CD4-positive, alpha-beta T cell treated with Interleukin-4 for 1 hour (primary cell): ENCODE measurements at regions not wholly inside any gene's neighbourhood (a gene's known extent, or its start where the extent isn't known, plus 50 kb on each side); places are given as distances from the start of the nearest gene placed in this dataset.

ENCODE experiments used
- DNase-seq, 2 donors: peaks; one replicate each; pipeline ENCODE4 v3.0.0-alpha.2; 2020 to 2022

DNA sequence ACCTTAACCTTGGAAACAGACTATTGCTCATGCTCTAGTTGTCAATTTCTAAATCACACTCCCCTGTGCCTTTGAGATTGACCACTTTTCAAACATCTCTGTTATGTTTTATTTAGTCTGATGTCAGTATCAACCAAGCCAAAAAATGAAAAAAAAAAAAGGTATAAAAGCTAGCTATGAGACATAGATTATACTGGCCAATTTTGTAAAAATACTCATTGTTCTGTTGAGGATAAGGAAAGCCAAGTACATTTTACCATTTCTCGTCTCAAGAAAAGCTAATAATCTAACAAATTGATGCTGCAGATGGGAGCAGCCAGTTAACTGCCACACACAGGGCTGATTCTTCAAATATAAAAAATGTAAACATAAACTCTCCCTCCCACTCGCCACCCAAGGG, 572.6 kb upstream of the KLF12 start:
- DNase-seq: no peak

- no peak for DNase-seq
These were observed 571.2 kb upstream of the KLF12 start for GRCh38 chr13:74705438-74705837.

DNA sequence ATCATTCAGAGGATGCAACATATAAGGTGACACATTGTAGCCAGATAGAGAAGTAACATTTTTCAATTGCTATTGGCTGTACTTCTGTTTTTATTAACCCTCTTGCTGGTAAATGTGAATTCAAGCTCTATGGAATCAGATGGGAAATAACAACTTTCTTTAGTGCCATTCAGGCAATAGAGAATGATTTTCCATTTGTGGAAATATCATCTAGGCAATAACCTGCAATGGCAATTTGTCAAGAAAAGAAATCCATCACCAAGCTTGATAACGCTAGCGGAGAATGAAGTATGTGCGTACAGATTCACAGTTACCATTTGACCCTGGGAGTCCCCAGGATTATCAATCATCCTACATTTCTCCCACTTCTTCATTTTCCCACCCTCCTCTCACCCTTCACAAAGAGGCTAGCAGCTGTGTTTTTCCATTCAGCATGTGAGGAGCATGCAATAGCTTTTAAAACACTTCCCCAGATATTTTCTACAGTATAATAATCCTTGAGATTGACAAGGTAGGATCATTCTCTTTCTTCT, 569.7 kb upstream of the KLF12 start:
- DNase-seq: no peak

DNA sequence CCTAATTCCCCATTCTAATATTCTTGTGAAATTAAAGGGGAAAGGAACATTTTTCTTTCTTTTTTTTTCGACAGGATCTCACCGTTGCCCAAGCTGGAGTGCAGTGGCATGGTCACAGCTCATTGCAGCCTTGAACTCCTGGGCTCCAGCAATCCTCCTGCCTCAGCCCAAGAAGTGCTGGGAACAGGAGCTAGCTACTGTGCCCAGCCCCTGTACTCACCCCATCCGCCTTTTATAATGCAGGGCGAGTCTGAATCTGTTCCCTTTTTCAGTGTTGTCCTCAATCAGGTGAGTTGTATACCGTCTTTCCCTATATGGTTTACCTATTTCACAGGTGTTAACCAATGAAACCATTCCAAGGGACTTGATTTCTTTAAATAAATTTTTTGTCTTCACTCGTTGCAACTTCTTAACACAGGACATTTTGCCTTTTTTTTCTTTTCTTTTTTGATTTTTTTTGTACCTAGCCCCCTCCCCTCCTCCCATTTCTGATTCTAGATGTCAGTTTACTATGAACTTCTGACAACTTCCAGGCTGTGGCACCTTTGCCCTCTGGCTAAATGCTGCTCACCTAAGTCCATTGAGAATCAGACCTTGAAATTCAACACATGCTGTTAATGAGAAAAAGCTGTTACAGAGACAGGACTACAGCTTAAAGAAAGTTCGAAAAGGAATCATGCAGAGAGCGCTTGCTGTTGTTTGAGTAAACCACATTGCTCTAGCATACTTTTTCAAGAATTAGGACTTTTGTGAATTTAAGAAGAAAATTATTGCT, 562.1 kb upstream of the KLF12 start:
- DNase-seq: no peak

DNA sequence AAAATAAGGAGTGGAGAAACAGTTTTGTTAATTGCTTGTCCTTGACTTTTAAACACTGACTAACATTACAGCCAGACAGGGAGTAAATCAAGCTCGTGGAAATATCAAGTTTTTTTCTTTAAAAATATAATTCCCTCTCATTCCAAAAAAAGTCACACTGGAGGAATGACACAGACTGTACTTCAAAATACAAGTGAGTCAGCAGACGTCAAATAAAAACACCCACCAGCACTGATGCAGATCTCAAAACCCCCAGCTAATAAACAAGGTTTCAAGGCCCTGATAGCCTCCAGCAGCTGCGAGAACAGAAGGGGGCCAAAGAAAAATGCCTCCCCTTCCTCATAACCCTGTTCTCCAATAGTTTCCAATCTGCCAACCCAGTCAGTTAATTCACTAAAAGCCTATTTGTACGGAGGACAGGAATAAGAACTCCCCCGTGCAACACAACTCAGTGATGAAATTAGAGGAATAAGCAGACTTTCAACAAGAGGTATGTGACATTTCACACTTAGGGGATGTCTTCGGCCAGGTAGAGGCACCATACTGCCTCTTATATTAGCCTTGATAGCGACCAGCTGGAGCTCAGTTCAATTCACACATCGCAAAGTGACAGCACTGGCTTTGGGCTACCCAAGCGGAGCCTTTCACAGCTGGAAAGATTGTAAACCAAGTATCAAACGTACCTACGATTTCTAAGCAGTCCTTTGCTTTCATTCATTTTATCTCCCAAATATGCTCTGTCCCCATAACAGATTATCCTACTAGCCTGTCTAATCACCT, 561.0 kb upstream of the KLF12 start:
- DNase-seq: no peak

DNA sequence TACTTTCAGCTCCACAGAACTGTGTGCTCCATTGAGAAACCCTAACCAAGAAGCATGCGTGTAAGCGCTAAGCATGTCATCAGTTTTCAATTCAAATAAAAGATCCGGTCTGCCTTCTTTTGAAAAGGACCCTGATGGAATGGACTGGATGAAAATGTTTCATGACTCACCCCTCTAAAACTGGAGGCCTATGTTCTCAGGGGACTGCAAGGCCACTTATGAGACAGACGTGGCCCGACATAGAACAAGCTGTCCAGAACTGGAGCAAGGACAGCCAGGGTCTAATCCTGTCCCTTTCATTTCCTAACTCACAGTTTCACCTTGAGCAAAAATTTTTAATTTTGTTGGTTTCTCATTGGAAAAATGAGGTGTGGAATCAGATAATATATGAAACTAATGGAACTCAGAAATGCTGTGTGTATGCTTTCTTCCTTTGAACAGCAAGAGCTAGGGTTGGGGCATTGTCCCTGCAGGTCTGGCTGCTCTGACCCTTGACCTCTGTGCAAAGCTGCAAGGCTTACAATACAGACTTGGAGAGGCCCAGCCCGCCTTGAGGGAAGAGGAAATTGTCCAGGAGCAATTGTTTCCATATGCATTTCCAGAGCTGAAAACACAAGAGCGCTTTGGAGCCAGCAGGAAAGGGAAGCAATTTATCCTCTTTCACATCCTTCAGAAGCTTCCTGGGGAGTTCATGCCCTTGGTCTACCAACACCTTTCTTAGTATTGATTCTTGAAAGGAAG, 553.4 kb upstream of the KLF12 start:
- DNase-seq: no peak

DNA sequence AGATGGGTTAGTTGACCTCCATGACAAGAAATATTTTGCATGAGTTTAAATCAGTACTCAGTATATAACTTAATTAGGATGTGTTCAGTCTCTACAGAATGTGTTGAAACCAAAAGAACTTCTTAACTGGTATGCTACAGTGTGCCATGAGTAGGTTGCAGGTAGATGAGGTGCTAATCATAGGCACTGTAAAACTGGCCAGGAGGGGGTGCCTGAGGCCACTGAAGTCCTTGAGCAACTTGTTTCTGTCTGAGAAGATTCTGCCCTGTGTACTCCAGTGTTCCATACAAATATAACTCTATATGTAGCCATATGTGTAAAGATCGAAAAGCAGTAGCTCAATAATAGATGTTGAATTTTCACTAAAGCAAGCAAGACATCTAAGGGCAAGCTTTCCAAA, 549.2 kb upstream of the KLF12 start:
- peak in 1 of 2 donors; percentile 1 for DNase-seq

GRCh38 chr13:74682746-74683145, 548.5 kb upstream of the KLF12 start:
- DNase-seq: no peak

- no peak for DNase-seq
These were observed 547.7 kb upstream of the KLF12 start for GRCh38 chr13:74681891-74682290.

GRCh38 chr13:74678308-74678965, 544.2 kb upstream of the KLF12 start:
- DNase-seq: no peak

DNA sequence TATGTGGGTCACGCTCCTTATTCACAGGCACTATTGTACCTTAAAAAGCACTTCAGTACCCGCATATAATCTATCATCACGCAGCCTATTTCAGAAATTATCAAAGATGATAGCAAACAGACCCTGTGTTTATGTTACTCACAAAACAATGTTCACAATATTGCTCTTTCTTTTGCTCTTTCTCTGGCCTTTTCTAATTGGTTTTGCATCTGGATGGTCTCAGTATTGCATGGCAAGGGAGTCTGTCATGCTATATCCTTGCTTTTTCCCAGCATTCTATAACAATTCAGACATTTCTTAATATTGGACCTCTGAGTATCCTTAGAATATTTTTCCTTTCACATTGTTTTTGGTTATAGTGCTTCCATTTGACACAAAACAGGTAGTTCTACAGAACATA, 541.8 kb upstream of the KLF12 start:
- DNase-seq: no peak

- DNase-seq: no peak
These were observed 541.0 kb upstream of the KLF12 start for GRCh38 chr13:74675182-74675581.

GRCh38 chr13:74674720-74675119, 540.5 kb upstream of the KLF12 start:
- DNase-seq: no peak

- DNase-seq: no peak
These were observed 534.9 kb upstream of the KLF12 start for GRCh38 chr13:74669149-74669548.

DNA sequence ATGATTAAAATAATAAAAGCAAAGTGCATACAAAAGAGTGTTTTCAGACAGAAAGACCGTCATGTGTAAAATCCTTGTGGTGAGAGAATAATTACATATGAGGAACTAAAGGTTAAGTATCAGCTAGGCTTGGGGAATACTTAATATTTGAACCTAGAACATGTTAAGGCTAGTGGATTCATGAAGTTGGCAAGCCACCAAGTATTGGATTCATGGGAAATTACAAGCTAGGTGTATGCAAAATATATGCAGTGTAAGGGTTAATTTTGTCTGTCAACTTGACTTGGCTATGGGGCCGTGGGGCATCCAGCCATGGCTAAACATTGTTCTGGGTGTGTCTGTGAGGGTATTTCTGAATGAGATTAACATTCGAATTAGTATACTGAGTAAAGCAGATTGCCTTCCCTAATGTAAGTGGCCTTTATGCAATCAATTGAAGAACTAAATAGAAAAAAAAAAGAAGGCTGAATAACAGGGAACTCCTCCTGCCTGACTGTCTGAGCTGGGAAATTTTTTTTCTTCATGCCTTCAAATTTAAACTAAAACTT, 533.5 kb upstream of the KLF12 start:
- DNase-seq: no peak

DNA sequence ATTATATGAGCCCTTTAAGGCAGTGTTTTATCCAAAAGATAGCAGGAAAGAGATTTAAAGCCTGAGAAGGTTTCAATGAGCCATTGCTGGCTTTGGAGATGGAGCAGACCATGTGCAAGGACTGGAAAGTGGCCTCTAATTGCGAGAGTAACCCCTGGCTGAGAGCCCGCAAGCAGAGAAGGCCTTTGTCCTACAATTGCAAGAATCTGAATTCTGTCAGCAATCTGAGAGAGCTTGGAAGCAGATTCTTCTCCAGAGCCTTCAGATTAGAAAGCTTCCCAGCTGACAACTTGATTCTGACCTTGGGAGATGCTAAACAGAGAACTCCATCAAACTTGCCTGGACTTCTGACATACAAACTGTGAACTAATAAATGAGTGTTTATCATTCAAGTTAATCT, 528.7 kb upstream of the KLF12 start:
- DNase-seq: no peak

DNA sequence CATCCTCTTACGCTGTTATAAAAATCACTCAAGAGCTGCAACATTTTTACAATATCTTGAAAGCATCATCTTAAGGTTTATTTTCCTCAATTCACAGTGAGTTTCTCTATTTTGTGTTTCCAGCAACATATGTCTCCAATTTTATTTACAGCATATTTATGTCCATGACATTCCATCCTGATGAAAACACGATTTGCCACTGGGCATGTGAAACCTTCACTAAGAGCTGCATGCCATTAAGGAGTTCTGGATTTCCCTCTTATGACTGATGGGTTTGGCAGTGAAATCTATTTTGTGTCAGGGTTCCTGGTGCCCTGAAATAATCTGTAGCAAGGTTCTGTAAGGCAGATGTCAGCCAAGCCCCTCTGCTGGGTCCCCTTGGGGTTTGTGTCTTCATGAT, 527.6 kb upstream of the KLF12 start:
- no peak for DNase-seq

DNA sequence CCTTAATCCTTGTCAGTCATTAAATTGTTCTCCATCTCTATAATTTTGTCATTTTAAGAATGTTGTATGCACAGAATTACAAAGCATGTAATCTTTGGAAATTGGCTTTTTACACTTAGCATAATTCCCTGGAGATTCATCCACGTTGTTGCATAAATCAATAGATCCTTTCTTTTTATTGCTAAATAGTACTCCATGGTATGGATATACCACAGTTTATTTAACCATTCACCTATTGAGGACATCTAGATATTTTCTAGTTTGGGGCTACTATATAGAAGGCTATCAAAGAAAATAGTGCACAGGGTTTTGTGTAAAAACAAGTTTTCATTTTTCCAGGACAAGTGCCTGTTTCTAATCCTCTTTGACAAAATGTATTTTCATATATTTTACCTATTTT, 523.6 kb upstream of the KLF12 start:
- DNase-seq: no peak

GRCh38 chr13:74651121-74651520, 516.9 kb upstream of the KLF12 start:
- no peak for DNase-seq

GRCh38 chr13:74647991-74648390, 513.8 kb upstream of the KLF12 start:
- no peak for DNase-seq

DNA sequence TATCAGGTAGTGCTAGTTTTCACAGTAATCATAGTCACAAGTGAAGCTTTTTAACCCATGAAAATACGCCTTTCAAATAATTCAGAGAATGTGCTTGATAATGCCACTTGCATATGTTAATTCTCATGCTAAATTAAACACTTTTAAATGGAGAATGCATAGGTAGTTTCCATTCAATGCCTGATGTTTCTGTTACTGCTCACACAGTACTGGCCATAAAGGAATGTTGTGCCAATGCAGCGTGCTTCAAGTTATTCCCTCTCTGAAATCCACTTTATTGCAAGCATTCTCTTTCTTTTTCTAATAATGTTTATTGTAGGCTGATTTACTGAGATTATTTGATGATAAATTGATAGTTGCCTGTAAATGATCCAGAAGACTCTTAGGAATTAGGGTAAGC, 513.0 kb upstream of the KLF12 start:
- no peak for DNase-seq

- no peak for DNase-seq
These were observed 511.9 kb upstream of the KLF12 start for GRCh38 chr13:74646091-74646490.

DNA sequence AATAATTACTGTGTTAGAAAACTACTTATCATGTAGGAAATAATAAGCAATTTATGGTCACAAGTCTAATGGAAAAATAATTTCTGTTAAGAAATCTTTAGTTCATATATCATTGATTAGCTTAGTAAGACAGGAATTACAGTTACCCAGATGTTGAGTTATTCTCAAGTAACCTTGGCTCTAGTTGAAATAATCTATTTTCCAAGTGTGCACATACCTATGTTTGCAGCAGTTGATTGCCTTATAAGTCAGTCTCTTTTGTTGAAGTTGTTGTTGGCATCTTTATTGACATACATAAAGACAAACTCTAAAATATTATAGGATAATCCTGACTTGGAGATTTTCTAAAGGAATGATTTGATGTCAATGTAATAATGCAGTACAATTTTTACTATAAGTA, 511.4 kb upstream of the KLF12 start:
- DNase-seq: no peak
